GM12878 (cell line): ENCODE measurements at regions not wholly inside any gene's neighbourhood (a gene's known extent, or its start where the extent isn't known, plus 50 kb on each side); places are given as distances from the start of the nearest gene placed in this dataset.

Experiments
- ATAC-seq: fragments of 200-7000 bp; cut with Tn5 transposase; 3 replicates; pipeline ENCODE4 v1.9.1; 2020; ENCODE audit warnings: mild to moderate bottlenecking, moderate library complexity
- BruUV-seq: library from RNA; stranded (reverse); fragments of 400-500 nt; replicated peaks from 2 replicates; lab custom pipeline; 2021; lab: Mats Ljungman, UMichigan
- CTCF ChIA-PET: fragments of 300-600 bp; sonication (Branson Sonifier 250); formaldehyde crosslinking; extraction: SDS; loops from one replicate; lab custom pipeline; 2021; ENCODE audit warnings: inconsistent platforms; lab: Yijun Ruan, JAX
- POLR2A ChIA-PET: fragments of 350-600 bp; formaldehyde crosslinking; extraction: SDS; loops from one replicate; lab custom pipeline; 2021; ENCODE audit warnings: inconsistent platforms; lab: Charles Lee
- RAD21 ChIA-PET: fragments of 300-600 bp; sonication (Branson Sonifier 250); formaldehyde crosslinking; loops from one replicate; lab custom pipeline; 2023; ENCODE audit warnings: antibody characterized with exemption; ENCODE audit not compliant: unreplicated experiment; lab: Charles Lee
- SMC1A ChIA-PET: fragments of 300-600 bp; sonication (Branson Sonifier 250); formaldehyde crosslinking; loops from one replicate; lab custom pipeline; 2023; ENCODE audit not compliant: unreplicated experiment, uncharacterized antibody; lab: Charles Lee
- DNase-seq: peaks from one replicate; pipeline ENCODE4 v3.0.0-alpha.2; 2011; ENCODE audit warnings: low read depth, low spot score
- FAIRE-seq: peaks from 3 replicates; lab custom pipeline; 2011; peaks lifted over from hg19 to GRCh38; lab: Jason Lieb, UNC
- H2AFZ ChIP-seq: 2 replicates; pipeline ENCODE4 v1.6.0; 2011; ENCODE audit warnings: low read depth, low read length, control low read depth; ENCODE audit not compliant: control insufficient read depth
- H3K27ac ChIP-seq: 2 replicates; pipeline ENCODE4 v1.5.1; 2011; ENCODE audit warnings: control low read depth; ENCODE audit not compliant: control insufficient read depth, insufficient read depth
- H3K27me3 ChIP-seq, 2 experiments: replicated peaks in 1 of 2; 2 replicates each; pipeline versions ENCODE4 v1.6.0 to v1.6.1; 2011; ENCODE audit warnings: low read length in 1 of 2; ENCODE audit not compliant: control insufficient read depth in 2 of 2, insufficient read depth in 2 of 2
- H3K36me3 ChIP-seq, 2 experiments: 2 replicates each; pipeline ENCODE4 v1.5.1; 2011; ENCODE audit warnings: low read length in 1 of 2; ENCODE audit not compliant: control insufficient read depth in 2 of 2, insufficient read depth in 2 of 2
- H3K4me1 ChIP-seq: 2 replicates; pipeline ENCODE4 v1.6.1; 2011; ENCODE audit warnings: mild to moderate bottlenecking, low read length, moderate library complexity, mixed read lengths; ENCODE audit not compliant: control insufficient read depth, insufficient read depth
- H3K4me2 ChIP-seq: 2 replicates; pipeline ENCODE4 v1.6.0; 2011; ENCODE audit warnings: control low read depth; ENCODE audit not compliant: control insufficient read depth, insufficient read depth
- H3K4me3 ChIP-seq: fragments of 200-600 bp; sonication (generic); 2 replicates; pipeline ENCODE4 v1.5.1; 2016
- H3K79me2 ChIP-seq: 2 replicates; pipeline ENCODE4 v1.6.0; 2011; ENCODE audit warnings: low read length; ENCODE audit not compliant: control insufficient read depth, insufficient read depth
- H3K9ac ChIP-seq: 2 replicates; pipeline ENCODE4 v1.8.0; 2011; ENCODE audit warnings: low read length, control low read depth, mixed read lengths; ENCODE audit not compliant: control insufficient read depth, insufficient read depth
- H3K9me3 ChIP-seq: replicated peaks from 3 replicates; pipeline ENCODE4 v1.5.1; 2011; ENCODE audit warnings: mild to moderate bottlenecking, low read length; ENCODE audit not compliant: control insufficient read depth, insufficient read depth
- H4K20me1 ChIP-seq: 2 replicates; pipeline ENCODE4 v1.6.0; 2011; ENCODE audit not compliant: control insufficient read depth, insufficient read depth
- CHD4 ChIP-seq: fragments of 200-600 bp; sonication (generic); IDR thresholded peaks from 2 replicates; pipeline ENCODE4 v1.6.1; 2016; ENCODE audit warnings: mild to moderate bottlenecking
- GATAD2B ChIP-seq: fragments of 450-650 bp; conservative IDR thresholded peaks from 2 replicates; pipeline ENCODE4 v1.6.1; 2017; ENCODE audit warnings: low read depth, mild to moderate bottlenecking, moderate library complexity
- KDM1A ChIP-seq: fragments of 200-600 bp; sonication (generic); IDR thresholded peaks from 2 replicates; pipeline ENCODE4 v1.6.1; 2016; ENCODE audit warnings: borderline replicate concordance
- MTA2 ChIP-seq: fragments of 450-650 bp; IDR thresholded peaks from 2 replicates; pipeline ENCODE4 v1.6.1; 2016; ENCODE audit warnings: low read depth, mild to moderate bottlenecking, moderate library complexity
- NFXL1 ChIP-seq: fragments of 450-650 bp; IDR thresholded peaks from 2 replicates; pipeline ENCODE4 v1.6.1; 2017; ENCODE audit warnings: antibody characterized with exemption, mild to moderate bottlenecking, borderline replicate concordance
- POU2F2 ChIP-seq: IDR thresholded peaks from 3 replicates; pipeline ENCODE4 v1.6.1; 2011; ENCODE audit warnings: low read depth, mild to moderate bottlenecking, low read length, borderline replicate concordance
- RBBP5 ChIP-seq: fragments of 200-600 bp; sonication (generic); conservative IDR thresholded peaks from 2 replicates; pipeline ENCODE4 v1.6.1; 2016
- SMAD1 ChIP-seq: fragments of 450-650 bp; IDR thresholded peaks from 2 replicates; pipeline ENCODE4 v1.6.1; 2018; ENCODE audit warnings: mild to moderate bottlenecking, low read depth; ENCODE audit not compliant: partially characterized antibody
- ZBED1 ChIP-seq: IDR thresholded peaks from 2 replicates; pipeline ENCODE4 v1.6.1; 2016; ENCODE audit warnings: borderline replicate concordance
- WGBS: methylation state at CpG from one replicate; pipeline ENCODE4 v1.1.6; 2016; ENCODE audit warnings: low lambda C conversion rate; ENCODE audit not compliant: insufficient replicate concordance, insufficient coverage; ENCODE audit errors: missing lambda C conversion rate; 5-methylcytosine and 5-hydroxymethylcytosine counted together
- in situ Hi-C: fragments of 300-500 bp; cut with MboI; formaldehyde crosslinking; loops from 9 replicates; pipeline ENCODE4 v1.14.3; 2018; ENCODE audit warnings: mixed read lengths
- intact Hi-C: fragments of 100-400 bp; cut with micrococcal nuclease; formaldehyde crosslinking; loops from one replicate; pipeline ENCODE4 v1.14.2; 2022; ENCODE audit not compliant: unreplicated experiment
- TF ChIP-seq, protein P1 (sequence below): fragments of 450-650 bp; IDR thresholded peaks from 2 replicates; pipeline ENCODE4 v1.6.1; 2017; ENCODE audit warnings: mild to moderate bottlenecking
- TF ChIP-seq, protein P2 (sequence below): fragments of 450-650 bp; conservative IDR thresholded peaks from 2 replicates; pipeline ENCODE4 v1.6.1; 2017; ENCODE audit warnings: mild to moderate bottlenecking, moderate library complexity
- TF ChIP-seq, protein P3 (sequence below): fragments of 450-650 bp; IDR thresholded peaks from 2 replicates; pipeline ENCODE4 v1.6.1; 2016; ENCODE audit warnings: mild to moderate bottlenecking
- TF ChIP-seq, protein P4 (sequence below): fragments of 450-650 bp; IDR thresholded peaks from 2 replicates; pipeline ENCODE4 v1.6.1; 2016; ENCODE audit warnings: mild to moderate bottlenecking, moderate library complexity, borderline replicate concordance

DNA sequence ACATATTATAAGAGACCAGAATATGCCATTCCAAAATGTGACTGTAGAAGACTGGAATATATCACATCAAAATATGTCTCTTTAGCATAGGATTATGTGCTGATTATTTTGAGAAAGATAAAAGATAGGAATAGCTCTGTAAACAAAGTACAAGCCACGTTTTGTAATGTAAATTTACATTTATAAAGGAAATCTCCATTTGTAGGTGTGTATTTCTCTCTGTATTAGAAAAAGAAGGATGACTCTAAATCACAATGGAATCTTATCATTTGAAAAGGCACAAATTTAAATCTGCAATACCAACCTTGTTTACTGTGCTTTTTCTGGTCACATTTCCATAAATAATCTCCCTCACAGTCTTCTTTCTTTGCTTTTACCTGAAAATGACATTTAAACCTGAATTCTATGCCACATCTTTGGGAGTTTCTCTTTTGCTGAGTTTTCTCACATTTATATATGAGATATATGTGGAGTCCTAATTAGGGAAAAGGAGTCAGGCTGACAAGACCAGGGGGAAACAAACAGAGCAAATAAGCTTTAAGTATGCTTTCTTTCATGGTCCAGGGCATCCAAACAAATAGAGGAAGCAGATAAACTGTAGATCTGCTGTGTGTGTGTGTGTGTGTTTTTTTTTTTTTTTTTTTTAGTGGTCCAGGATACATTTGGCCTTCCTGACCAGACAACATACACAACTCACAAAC lies 244.0 kb downstream of the CPXCR1 start:
- H3K27ac ChIP-seq = no peak overlapping the region
- H3K36me3 ChIP-seq = no peaks in the 10 kb centered on the region
- no peak overlapping the region for H2AFZ ChIP-seq
- no peak overlapping the region for H3K9ac ChIP-seq
- ATAC-seq = no peak
- H3K4me1 ChIP-seq = no peaks in the 10 kb centered on the region
- H3K9me3 ChIP-seq = no peaks in the 10 kb centered on the region
- ChIA-PET SMC1A (no interaction called here), POLR2A (no interaction called here), CTCF (no interaction called here), RAD21 (no interaction called here)
- 0% methylated on average over 1 of the region's 1 CpG for WGBS
- H3K4me2 ChIP-seq = no peak overlapping the region
- no peak for DNase-seq
- no peaks in the 10 kb centered on the region for H4K20me1 ChIP-seq
- BruUV-seq = no TSS peak
- H3K27me3 ChIP-seq = no peaks in the 10 kb centered on the region
- no peak for FAIRE-seq
- intact Hi-C loops = no loop called here
- no peaks in the 10 kb centered on the region for H3K79me2 ChIP-seq
- no peak overlapping the region for H3K4me3 ChIP-seq
- in situ Hi-C loops = no loop called here
- TF ChIP-seq MTA2 = no peak
- TF ChIP-seq, protein P1, sequence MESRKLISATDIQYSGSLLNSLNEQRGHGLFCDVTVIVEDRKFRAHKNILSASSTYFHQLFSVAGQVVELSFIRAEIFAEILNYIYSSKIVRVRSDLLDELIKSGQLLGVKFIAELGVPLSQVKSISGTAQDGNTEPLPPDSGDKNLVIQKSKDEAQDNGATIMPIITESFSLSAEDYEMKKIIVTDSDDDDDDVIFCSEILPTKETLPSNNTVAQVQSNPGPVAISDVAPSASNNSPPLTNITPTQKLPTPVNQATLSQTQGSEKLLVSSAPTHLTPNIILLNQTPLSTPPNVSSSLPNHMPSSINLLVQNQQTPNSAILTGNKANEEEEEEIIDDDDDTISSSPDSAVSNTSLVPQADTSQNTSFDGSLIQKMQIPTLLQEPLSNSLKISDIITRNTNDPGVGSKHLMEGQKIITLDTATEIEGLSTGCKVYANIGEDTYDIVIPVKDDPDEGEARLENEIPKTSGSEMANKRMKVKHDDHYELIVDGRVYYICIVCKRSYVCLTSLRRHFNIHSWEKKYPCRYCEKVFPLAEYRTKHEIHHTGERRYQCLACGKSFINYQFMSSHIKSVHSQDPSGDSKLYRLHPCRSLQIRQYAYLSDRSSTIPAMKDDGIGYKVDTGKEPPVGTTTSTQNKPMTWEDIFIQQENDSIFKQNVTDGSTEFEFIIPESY = no peak
- TF ChIP-seq POU2F2 = no peak
- no peak for TF ChIP-seq CHD4
- no peak for TF ChIP-seq ZBED1
- no peak for TF ChIP-seq KDM1A
- no peak for TF ChIP-seq RBBP5
- no peak for TF ChIP-seq SMAD1
- TF ChIP-seq, protein P2, sequence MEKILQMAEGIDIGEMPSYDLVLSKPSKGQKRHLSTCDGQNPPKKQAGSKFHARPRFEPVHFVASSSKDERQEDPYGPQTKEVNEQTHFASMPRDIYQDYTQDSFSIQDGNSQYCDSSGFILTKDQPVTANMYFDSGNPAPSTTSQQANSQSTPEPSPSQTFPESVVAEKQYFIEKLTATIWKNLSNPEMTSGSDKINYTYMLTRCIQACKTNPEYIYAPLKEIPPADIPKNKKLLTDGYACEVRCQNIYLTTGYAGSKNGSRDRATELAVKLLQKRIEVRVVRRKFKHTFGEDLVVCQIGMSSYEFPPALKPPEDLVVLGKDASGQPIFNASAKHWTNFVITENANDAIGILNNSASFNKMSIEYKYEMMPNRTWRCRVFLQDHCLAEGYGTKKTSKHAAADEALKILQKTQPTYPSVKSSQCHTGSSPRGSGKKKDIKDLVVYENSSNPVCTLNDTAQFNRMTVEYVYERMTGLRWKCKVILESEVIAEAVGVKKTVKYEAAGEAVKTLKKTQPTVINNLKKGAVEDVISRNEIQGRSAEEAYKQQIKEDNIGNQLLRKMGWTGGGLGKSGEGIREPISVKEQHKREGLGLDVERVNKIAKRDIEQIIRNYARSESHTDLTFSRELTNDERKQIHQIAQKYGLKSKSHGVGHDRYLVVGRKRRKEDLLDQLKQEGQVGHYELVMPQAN = no peak
- TF ChIP-seq, protein P3, sequence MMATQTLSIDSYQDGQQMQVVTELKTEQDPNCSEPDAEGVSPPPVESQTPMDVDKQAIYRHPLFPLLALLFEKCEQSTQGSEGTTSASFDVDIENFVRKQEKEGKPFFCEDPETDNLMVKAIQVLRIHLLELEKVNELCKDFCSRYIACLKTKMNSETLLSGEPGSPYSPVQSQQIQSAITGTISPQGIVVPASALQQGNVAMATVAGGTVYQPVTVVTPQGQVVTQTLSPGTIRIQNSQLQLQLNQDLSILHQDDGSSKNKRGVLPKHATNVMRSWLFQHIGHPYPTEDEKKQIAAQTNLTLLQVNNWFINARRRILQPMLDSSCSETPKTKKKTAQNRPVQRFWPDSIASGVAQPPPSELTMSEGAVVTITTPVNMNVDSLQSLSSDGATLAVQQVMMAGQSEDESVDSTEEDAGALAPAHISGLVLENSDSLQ = no peak
- TF ChIP-seq NFXL1 = no peak
- TF ChIP-seq GATAD2B = no peak
- TF ChIP-seq, protein P4, sequence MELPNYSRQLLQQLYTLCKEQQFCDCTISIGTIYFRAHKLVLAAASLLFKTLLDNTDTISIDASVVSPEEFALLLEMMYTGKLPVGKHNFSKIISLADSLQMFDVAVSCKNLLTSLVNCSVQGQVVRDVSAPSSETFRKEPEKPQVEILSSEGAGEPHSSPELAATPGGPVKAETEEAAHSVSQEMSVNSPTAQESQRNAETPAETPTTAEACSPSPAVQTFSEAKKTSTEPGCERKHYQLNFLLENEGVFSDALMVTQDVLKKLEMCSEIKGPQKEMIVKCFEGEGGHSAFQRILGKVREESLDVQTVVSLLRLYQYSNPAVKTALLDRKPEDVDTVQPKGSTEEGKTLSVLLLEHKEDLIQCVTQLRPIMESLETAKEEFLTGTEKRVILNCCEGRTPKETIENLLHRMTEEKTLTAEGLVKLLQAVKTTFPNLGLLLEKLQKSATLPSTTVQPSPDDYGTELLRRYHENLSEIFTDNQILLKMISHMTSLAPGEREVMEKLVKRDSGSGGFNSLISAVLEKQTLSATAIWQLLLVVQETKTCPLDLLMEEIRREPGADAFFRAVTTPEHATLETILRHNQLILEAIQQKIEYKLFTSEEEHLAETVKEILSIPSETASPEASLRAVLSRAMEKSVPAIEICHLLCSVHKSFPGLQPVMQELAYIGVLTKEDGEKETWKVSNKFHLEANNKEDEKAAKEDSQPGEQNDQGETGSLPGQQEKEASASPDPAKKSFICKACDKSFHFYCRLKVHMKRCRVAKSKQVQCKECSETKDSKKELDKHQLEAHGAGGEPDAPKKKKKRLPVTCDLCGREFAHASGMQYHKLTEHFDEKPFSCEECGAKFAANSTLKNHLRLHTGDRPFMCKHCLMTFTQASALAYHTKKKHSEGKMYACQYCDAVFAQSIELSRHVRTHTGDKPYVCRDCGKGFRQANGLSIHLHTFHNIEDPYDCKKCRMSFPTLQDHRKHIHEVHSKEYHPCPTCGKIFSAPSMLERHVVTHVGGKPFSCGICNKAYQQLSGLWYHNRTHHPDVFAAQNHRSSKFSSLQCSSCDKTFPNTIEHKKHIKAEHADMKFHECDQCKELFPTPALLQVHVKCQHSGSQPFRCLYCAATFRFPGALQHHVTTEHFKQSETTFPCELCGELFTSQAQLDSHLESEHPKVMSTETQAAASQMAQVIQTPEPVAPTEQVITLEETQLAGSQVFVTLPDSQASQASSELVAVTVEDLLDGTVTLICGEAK = no peak
